Omental fat pad (tissue), 3 donors: ENCODE measurements at regions not wholly inside any gene's neighbourhood (a gene's known extent, or its start where the extent isn't known, plus 50 kb on each side); places are given as distances from the start of the nearest gene placed in this dataset.

Experiments used
- ATAC-seq: fragments of 150-250 bp; one replicate; pipeline ENCODE4 v1.9.1; 2016; ENCODE audit warnings: mild to moderate bottlenecking, moderate library complexity; ENCODE audit not compliant: low FRiP score
- DNase-seq: peaks from one replicate; pipeline ENCODE4 v3.0.0-alpha.2; 2019; ENCODE audit warnings: low spot score
- CTCF ChIP-seq, 3 donors: fragments of 450-650 bp; IDR thresholded peaks; one replicate each; pipeline ENCODE4 v1.5.1; 2016 to 2017; ENCODE audit warnings: antibody characterized with exemption in 3 of 3, mild to moderate bottlenecking in 3 of 3, moderate library complexity in 2 of 3

GRCh38 chr18:26642440-26643348, 94.3 kb upstream of the KCTD1 start:
- ATAC-seq: no peak
- DNase-seq: no peak
- no peak for TF ChIP-seq CTCF (IDR thresholded peaks at IDR 0.05)

GRCh38 chr18:26640541-26640940, 92.2 kb upstream of the KCTD1 start:
- TF ChIP-seq CTCF (IDR thresholded peaks at IDR 0.05): no peak
- DNase-seq (no peak), ATAC-seq (no peak)

GRCh38 chr18:26639149-26639548, 90.8 kb upstream of the KCTD1 start:
- ATAC-seq (no peak), DNase-seq (no peak)

GRCh38 chr18:26637983-26638382, 89.6 kb upstream of the KCTD1 start:
- TF ChIP-seq CTCF (IDR thresholded peaks at IDR 0.05): no peak
- ATAC-seq (no peak), DNase-seq (no peak)

More at GRCh38 chr18:26639149-26639548, 90.8 kb upstream of the KCTD1 start:
- no peak for TF ChIP-seq CTCF (IDR thresholded peaks at IDR 0.05)

GRCh38 chr18:26637324-26637723, 89.0 kb upstream of the KCTD1 start:
- TF ChIP-seq CTCF (IDR thresholded peaks at IDR 0.05): no peak
- ATAC-seq: no peak
- DNase-seq: no peak

GRCh38 chr18:26635466-26635865, 87.1 kb upstream of the KCTD1 start:
- ATAC-seq (no peak), DNase-seq (no peak)
- TF ChIP-seq CTCF (IDR thresholded peaks at IDR 0.05): no peak

- no peak for ATAC-seq
- TF ChIP-seq CTCF (IDR thresholded peaks at IDR 0.05): no peak
- no peak for DNase-seq
Measured at GRCh38 chr18:26634631-26635030, 86.3 kb upstream of the KCTD1 start.
